ENCODE measurements at regions not wholly inside any gene's neighbourhood (a gene's known extent, or its start where the extent isn't known, plus 50 kb on each side); places are given as distances from the start of the nearest gene placed in this dataset.

- TF ChIP-seq, protein P1, sequence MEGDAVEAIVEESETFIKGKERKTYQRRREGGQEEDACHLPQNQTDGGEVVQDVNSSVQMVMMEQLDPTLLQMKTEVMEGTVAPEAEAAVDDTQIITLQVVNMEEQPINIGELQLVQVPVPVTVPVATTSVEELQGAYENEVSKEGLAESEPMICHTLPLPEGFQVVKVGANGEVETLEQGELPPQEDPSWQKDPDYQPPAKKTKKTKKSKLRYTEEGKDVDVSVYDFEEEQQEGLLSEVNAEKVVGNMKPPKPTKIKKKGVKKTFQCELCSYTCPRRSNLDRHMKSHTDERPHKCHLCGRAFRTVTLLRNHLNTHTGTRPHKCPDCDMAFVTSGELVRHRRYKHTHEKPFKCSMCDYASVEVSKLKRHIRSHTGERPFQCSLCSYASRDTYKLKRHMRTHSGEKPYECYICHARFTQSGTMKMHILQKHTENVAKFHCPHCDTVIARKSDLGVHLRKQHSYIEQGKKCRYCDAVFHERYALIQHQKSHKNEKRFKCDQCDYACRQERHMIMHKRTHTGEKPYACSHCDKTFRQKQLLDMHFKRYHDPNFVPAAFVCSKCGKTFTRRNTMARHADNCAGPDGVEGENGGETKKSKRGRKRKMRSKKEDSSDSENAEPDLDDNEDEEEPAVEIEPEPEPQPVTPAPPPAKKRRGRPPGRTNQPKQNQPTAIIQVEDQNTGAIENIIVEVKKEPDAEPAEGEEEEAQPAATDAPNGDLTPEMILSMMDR (IDR thresholded peaks at IDR 0.05; ENCODE audit: extremely low read depth in 1 of 2, insufficient read depth in 1 of 2, low read depth in 1 of 2, low read length in 2 of 2) = no peak
- TF ChIP-seq EZH2 (IDR thresholded peaks at IDR 0.05; ENCODE audit: borderline replicate concordance, low read depth, low read length, severe bottlenecking) (no peak), POLR2A (IDR thresholded peaks at IDR 0.05; ENCODE audit: low read depth, low read length) (no peak), MYC (IDR thresholded peaks at IDR 0.05; ENCODE audit: low read depth, low read length) (no peak), POLR2AphosphoS5 (IDR thresholded peaks at IDR 0.05; ENCODE audit: insufficient read depth, low read depth, low read length) (no peak)
- TF ChIP-seq, protein P2, sequence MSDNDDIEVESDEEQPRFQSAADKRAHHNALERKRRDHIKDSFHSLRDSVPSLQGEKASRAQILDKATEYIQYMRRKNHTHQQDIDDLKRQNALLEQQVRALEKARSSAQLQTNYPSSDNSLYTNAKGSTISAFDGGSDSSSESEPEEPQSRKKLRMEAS (IDR thresholded peaks at IDR 0.05; ENCODE audit: insufficient read depth, insufficient read length) = no peak
Observed at GRCh38 chr16:5715155-5715554, 617.6 kb upstream of the EEF2KMT start.
